Inflammatory macrophage treated with lipopolysaccharide for 1 hour (primary cell): ENCODE measurements at regions not wholly inside any gene's neighbourhood (a gene's known extent, or its start where the extent isn't known, plus 50 kb on each side); places are given as distances from the start of the nearest gene placed in this dataset.
"Not testable (repeated sequence)": the region's sequence is repeated elsewhere in the genome, so short reads cannot be mapped to it uniquely, and the experiment has no call there.

Experiments used
- DNase-seq, 2 donors: peaks; one replicate each; pipeline ENCODE4 v3.0.0-alpha.2; 2020 to 2022

DNA sequence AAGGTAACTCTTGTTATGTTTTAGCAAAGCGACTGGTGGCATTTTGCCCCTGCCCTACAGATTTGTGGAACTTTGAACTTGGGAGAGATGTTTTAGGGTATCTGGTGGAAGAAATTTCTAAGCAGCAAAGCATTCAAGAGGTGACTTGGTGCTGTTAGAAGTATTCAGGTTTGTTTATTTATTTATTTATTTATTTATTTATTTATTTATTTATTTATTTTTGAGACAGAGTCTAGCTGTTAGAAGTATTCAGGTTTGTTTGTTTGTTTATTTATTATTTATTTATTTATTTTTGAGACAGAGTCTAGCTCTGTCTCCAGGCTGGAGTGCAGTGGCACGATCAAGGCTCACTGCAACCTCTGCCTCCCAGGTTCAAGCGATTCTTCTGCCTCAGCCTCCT, 89.8 kb upstream of the DDHD1 start:
- DNase-seq, result not testable (repeated sequence)

DNA sequence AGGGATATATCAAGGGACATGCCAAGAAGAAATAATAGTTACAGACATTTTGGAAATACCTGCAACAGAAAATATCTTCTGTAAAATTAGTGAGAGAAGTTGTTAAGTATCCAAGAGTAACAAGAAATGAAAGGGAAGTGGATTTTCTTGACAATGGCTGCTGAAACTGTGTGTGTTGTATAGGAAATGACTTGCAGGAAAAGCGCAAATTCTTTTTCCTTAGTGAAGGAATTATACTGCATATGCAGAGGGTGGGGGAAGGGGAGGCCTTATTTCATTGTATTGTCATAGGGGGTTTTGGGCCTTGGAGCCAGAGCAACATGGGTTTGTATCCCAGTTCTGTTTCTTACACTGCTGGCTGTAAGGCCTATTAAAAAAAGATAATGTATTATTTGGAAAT, 84.4 kb upstream of the DDHD1 start:
- DNase-seq, result no peak

DNA sequence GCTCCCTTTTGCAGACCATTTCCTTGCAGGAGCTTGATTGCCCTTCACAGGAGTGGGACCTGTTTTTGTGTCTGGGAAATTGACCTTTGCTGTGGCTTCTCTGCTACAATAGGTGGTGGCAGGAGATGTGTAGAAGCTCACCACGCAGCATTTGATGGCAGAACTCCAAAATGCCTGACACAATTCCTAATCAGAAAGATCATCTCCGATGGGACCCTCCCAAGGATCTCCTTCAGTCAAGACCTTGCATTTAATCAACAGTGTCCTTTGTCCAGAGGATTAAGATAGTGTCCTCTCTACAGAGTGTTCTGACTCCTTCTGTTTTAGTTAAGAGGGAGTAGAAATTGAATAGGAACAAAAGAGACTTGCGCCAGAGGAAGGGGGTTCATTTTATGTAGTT, 83.6 kb upstream of the DDHD1 start:
- DNase-seq, result no peak

DNA sequence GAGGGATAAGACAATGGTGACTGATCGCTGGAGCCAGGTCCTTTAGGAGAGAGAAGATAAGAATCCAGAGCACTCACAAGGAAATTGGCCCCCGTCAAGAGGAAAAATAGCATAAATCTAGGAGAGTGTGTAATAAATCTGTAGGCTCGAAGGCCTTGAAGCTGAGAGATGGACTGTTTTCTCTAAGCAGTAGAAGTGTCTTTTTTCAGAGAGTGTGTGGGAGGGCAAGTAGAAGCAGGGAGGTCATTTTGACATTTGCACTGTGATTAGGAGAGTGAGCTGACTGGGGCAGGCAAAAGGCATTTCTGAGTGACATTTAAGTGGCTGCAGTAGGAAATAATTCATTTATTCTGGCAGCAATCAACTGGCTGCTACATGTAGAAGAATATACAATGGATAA, 78.0 kb upstream of the DDHD1 start:
- no peak for DNase-seq

DNA sequence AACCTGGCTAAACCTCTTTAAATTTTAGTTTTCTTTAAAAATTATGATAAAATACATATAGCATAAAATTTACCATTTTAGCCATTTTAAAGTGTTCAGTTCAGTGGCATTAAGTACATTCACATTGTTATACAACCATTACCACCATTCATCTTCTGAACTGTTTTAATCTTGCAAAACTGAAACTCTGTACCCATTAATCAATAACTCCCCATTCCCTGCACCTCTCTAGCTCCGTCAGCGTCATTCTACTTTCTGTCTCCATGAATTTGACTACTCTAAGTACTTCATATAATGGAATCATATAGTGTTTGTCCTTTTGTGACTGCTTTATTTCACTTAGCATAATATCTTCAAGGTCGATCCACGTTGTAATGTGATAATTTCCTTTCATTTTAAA, 75.8 kb upstream of the DDHD1 start:
- DNase-seq, result no peak

DNA sequence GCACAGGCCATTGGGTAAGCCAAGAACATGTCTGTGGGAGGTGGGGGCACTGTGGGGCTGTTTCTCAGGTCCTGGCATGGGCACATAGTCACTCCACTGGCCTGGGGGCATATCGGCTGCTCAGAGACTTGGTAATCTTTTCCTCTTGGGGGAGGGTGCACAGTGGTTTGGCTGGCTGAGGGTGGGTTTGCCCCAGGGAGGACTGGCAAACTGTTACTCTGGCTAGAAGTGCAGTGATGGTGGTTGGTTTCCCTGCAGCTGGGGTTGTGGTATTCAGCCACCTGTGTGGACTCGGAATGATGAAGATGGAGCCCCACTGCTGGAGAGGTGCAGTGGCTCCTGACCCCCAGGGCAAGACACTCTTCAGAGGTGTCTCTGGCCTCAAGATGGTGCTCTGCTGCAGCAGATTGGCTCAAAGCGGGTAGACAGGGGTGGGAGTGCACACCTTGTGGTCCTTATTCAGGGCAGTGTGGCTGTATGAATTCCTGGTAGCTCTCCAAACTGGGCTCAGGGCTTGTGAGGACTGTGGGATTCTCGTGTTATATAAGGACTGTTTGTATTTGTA, 74.1 kb upstream of the DDHD1 start:
- no peak for DNase-seq

DNA sequence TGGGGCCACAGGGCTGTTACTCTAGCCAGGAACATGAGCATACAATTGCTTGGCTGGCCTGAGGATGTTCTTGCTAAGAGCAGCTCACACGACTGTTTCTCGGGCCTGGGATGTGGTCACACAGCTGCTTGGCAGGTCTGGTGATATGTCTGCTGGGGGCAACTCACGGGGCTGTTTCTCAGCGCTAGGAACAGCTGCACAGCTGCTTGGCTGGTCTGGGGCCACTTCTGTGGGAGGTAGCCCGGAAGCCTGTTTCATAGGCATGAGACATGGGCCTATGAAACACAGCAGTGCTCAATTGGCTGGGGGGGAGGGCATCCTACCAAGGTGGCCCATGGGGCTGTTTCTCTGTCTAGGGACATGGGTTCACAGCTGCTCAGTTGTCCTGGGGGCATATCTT, 73.4 kb upstream of the DDHD1 start:
- DNase-seq, result no peak

DNA sequence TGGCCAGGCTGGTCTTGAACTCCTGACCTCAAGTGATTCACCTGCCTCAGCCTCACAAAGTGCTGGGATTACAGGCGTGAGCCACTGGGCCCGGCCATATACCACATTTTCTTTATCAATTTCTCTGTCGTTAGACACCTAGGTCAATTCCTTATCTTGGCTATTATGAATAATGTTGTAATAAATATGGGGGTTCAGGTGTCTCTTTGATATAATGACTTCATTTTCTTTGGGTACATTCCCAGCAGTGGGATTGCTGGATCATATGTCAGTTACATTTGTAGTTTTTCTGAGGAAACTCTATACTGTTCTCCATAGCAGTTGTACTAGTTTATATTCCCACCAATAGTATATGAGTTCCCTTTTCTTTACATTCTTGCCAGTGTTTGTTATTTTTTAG, 67.8 kb upstream of the DDHD1 start:
- no peak for DNase-seq

DNA sequence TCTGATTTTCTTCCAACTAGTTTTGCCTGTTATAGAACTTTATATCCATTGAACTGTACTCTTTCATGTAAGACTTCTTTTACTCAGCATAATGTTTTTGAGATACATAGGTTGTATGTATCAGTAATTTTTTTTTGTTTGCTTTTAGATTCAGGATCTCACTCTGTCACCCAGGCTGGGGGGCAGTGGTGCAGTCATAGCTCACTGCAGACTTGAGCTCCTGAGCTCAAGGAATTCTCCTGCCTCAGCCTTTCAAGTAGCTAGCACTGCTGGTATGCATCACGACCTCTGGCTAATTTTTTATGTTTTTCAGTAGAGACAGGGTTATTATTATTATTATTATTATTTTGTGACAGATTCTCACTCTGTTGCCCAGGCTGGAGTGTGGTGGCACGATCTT, 65.0 kb upstream of the DDHD1 start:
- DNase-seq, result no peak

DNA sequence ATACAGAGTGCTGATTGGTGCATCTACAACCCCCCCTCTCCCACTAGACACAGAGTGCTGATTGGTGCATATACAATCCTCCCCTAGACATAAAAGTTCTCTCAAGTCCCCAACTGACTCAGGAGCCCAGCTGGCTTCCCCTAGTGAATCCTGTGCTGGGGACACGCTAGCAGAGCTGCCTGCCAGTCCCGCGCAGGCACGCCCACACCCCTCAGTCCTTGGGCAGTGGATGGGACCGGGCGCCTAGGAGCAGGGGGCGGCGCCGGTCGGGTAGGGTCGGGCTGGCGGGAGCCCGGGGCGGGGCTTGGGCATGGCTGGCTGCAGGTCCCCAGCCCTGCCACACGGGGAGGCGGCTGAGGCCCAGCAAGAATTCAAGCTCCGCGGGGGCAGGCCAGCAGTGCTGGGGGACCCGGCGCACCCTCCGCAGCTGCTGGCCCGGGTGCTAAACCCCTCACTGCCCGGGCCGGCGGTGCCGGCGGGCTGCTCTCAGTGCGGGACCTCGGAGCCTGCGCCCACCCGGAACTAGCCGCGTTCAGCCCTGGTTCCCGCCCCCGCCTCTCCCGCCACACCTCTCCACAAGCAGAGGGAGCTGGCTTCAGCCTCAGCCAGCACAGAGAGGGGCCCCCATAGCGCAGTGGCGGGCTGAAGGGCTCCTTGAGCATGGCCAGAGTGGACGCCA, 64.3 kb upstream of the DDHD1 start:
- DNase-seq, result peak; percentile 63 to 82

DNA sequence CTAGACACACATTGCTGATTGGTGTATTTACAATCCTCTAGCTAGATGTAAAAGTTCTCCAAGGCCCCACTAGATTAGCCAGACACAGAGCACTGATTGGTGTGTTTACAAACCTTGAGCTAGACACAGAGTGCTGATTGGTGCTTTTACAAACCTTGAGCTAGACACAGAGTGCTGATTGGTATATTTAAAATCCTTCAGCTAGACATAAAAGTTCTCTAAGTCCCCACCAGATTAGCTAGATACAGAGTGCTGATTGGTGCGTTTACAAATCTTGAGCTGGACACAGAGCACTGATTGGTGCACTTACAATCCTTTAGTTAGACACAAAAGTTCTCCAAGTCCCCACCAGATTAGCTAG, 63.8 kb upstream of the DDHD1 start:
- not testable (repeated sequence) for DNase-seq

DNA sequence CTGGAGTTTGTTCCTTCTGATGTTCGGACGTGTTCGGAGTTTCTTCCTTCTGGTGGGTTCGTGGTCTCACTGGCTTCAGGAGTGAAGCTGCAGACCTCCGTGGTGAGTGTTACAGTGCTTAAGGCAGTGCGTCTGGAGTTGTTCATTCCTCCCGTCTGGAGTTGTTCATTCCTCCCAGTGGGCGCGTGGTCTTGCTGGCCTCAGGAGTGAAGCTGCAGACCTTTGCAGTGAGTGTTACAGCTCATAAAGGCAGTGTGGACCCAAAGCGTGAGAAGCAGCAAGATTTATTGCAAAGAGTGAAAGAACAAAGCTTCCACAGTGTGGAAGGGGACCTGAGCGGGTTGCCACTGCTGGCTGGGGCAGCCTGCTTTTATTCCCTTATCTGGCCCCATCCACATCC, 63.4 kb upstream of the DDHD1 start:
- DNase-seq, result not testable (repeated sequence)

DNA sequence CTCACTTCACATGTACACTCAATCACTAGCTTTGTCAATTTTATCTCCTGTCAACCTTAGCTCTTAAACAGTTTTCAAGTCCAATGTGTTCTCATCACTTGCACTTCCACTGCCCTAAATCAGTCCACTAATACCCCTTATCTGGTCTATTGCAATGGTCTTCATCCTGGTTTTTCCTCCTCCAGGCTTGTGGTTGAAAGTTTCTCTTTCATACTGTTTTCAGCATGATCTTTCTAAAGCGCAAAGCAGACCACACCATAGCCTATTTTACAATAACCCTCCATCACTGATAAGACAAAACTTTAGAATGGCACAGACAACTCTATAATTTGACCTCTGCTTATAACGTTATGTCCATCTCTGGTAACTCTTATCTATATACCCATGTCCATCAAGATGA, 62.0 kb upstream of the DDHD1 start:
- no peak for DNase-seq

DNA sequence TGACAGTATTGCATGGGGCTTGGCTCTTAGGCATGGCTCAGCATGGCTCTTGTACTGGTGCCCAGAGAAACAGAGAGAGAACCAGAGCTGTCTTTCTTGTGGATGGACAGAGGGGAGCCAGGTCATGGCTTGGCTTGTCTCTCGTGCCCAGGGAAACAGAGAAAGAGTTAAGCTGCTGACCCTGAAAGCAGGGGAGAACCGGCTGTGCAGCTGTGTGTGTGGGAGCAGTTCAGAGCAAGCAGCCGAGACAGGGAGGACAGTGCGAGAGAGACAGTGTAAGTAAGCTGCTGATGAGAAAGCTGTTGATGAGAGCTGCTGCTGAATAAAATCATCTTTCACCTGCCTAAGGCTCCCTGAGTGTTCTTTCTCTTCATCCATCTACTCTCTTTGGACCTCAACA, 61.3 kb upstream of the DDHD1 start:
- no peak for DNase-seq

DNA sequence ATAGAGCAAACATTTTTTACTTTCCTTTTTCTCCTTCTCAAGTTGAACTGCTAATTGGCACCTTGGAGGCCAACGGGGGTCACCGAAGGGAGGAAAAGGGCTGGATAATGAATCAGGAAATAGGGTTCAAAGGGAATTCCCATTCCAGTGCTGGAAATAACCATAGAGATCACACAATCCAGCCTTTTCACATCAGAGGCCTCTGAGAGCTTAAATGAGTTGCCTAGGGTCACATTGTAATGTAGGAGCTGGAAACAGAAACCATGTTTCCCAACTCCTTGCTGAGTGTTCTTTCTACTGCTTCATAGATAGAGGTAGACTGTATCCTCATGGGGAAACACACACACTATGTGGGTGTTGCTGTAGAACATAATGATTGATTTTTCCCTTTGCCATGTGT, 60.6 kb upstream of the DDHD1 start:
- DNase-seq, result peak; percentile 5 to 42

DNA sequence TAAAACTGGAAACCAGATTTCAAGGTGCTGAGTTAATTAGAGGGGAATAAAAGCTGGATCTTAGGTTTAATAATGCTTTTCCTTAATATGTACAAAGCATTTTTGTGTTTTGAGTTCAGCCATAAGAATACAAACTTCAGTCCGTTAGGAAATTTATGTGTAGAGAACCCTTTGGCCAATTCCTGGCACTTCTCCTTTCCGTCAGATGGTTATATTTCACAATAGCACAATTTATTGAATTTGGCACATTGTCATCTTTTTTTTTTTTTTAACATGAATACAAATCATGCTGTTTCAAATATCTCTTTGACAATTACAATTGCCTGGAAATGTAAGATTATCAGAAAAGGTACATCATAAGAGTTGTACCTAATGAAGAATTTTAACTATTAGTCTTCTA, 56.2 kb upstream of the DDHD1 start:
- peak; percentile 34 to 52 for DNase-seq
